CD4-positive, alpha-beta memory T cell (primary cell): ENCODE measurements at regions not wholly inside any gene's neighbourhood (a gene's known extent, or its start where the extent isn't known, plus 50 kb on each side); places are given as distances from the start of the nearest gene placed in this dataset.

Experiments used
- CTCF ChIA-PET: fragments of 350-600 bp; sonication (Branson Sonifier 250); formaldehyde crosslinking; loops from one replicate; lab custom pipeline; 2021; ENCODE audit warnings: inconsistent platforms; ENCODE audit not compliant: partially characterized antibody; lab: Charles Lee
- POLR2A ChIA-PET: fragments of 350-600 bp; sonication (Branson Sonifier 250); formaldehyde crosslinking; loops from one replicate; lab custom pipeline; 2021; ENCODE audit not compliant: partially characterized antibody; lab: Charles Lee
- DNase-seq, 5 donors: peaks; one replicate each; pipeline versions ENCODE4 v3.0.0 to v3.0.0-alpha.2; 2020 to 2022; ENCODE audit warnings: mixed read lengths in 1 of 5
- H3K27ac ChIP-seq: one replicate; pipeline ENCODE4 v1.7.0; 2013; ENCODE audit warnings: low read depth, low read length
- H3K27me3 ChIP-seq: 2 replicates; pipeline ENCODE4 v1.7.0; 2013; ENCODE audit warnings: mild to moderate bottlenecking, low read length, moderate library complexity; ENCODE audit not compliant: insufficient read depth
- H3K36me3 ChIP-seq: 2 replicates; pipeline ENCODE4 v1.7.0; 2013; ENCODE audit warnings: mild to moderate bottlenecking, low read length, moderate library complexity; ENCODE audit not compliant: insufficient read depth
- H3K4me1 ChIP-seq: 2 replicates; pipeline ENCODE4 v1.7.0; 2013; ENCODE audit warnings: mild to moderate bottlenecking, low read length, moderate library complexity; ENCODE audit not compliant: insufficient read depth
- H3K4me3 ChIP-seq, 2 donors: one replicate each; pipeline ENCODE4 v1.7.0; 2013; ENCODE audit warnings: low read length in 2 of 2, mild to moderate bottlenecking in 1 of 2
- H3K9me3 ChIP-seq, 2 donors: one replicate each; pipeline ENCODE4 v1.7.0; 2013; ENCODE audit warnings: low read length in 2 of 2, control low read depth in 1 of 2; ENCODE audit not compliant: control insufficient read depth in 1 of 2
- H3K27ac Mint-ChIP-seq, 7 donors: one replicate each; pipeline ENCODE4 v1.8.0; 2020 to 2021; ENCODE audit warnings: mixed read lengths in 7 of 7, mild to moderate bottlenecking in 6 of 7, inconsistent platforms in 3 of 7, moderate library complexity in 3 of 7
- H3K27me3 Mint-ChIP-seq, 2 donors: one replicate each; pipeline ENCODE4 v1.8.0; 2020 to 2021; ENCODE audit warnings: mixed read lengths in 2 of 2
- H3K36me3 Mint-ChIP-seq, 2 donors: one replicate each; pipeline ENCODE4 v1.8.0; 2020 to 2021; ENCODE audit warnings: mixed read lengths in 2 of 2, inconsistent platforms in 1 of 2, mild to moderate bottlenecking in 1 of 2
- H3K4me1 Mint-ChIP-seq, 4 donors: one replicate each; pipeline ENCODE4 v1.8.0; 2020 to 2021; ENCODE audit warnings: mixed read lengths in 4 of 4, mild to moderate bottlenecking in 1 of 4
- H3K4me3 Mint-ChIP-seq, 8 donors: one replicate each; pipeline ENCODE4 v1.8.0; 2020 to 2021; ENCODE audit warnings: mixed read lengths in 8 of 8, mild to moderate bottlenecking in 7 of 8, moderate library complexity in 6 of 8, inconsistent platforms in 3 of 8
- H3K9me3 Mint-ChIP-seq, 8 donors: one replicate each; pipeline ENCODE4 v1.8.0; 2020 to 2021; ENCODE audit warnings: mixed read lengths in 8 of 8, mild to moderate bottlenecking in 5 of 8, inconsistent platforms in 3 of 8, moderate library complexity in 1 of 8
- intact Hi-C: fragments of 100-400 bp; cut with micrococcal nuclease; formaldehyde crosslinking; loops from one replicate; pipeline ENCODE4 v1.15.1; 2023

DNA sequence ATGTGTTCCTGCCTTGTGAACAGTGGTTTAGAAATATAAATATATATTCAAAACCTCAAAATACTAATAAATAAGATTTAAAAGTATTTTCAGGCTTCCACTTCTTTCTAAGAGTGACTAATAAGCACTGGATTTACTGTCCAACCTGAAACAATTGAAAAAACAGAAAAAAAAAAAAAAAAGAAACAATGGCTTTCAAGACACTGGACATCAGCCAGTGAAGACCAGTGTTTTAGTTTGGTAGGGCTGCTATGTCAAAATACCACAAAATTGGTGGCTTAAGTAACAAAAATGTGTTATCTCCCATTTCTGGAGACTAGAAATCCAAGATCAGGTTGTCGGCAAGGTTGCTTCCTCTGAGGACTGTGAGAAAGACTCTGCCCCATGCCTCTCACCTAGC lies 101.4 kb upstream of the PDE7B start:
- no peak overlapping the region for H3K27ac Mint-ChIP-seq
- intact Hi-C loops, result no loop called here
- CTCF ChIA-PET, result no interaction called here
- Histone ChIP-seq H3K4me3 (no peak overlapping the region), H3K36me3 (no peaks in the 10 kb centered on the region), H3K27me3 (no peaks in the 10 kb centered on the region), H3K27ac (no peak overlapping the region), H3K4me1 (no peaks in the 10 kb centered on the region), H3K9me3 (no peaks in the 10 kb centered on the region)
- no peak for DNase-seq
- no peaks in the 10 kb centered on the region for H3K36me3 Mint-ChIP-seq
- no peaks in the 10 kb centered on the region for H3K4me1 Mint-ChIP-seq
- peaks cover 2 to 3% of the 10 kb centered on the region in 2 donors for H3K27me3 Mint-ChIP-seq
- POLR2A ChIA-PET, result no interaction called here
- H3K4me3 Mint-ChIP-seq, result no peak overlapping the region
- H3K9me3 Mint-ChIP-seq, result no peaks in the 10 kb centered on the region

GRCh38 chr6:135753196-135753595 lies 98.3 kb upstream of the PDE7B start:
- H3K27ac Mint-ChIP-seq, result no peak overlapping the region
- Histone ChIP-seq H3K4me1 (no peaks in the 10 kb centered on the region), H3K36me3 (no peaks in the 10 kb centered on the region), H3K27me3 (no peaks in the 10 kb centered on the region), H3K9me3 (no peaks in the 10 kb centered on the region), H3K27ac (no peak overlapping the region), H3K4me3 (no peak overlapping the region)
- H3K9me3 Mint-ChIP-seq, result no peaks in the 10 kb centered on the region
- intact Hi-C loops, result no loop called here
- H3K4me1 Mint-ChIP-seq, result no peaks in the 10 kb centered on the region
- CTCF ChIA-PET, result interaction anchor here (1.1 kb wide), 1 partner anchor 156 kb away, joined by 3 read pairs; no protein-coding TSS in a partner anchor
- H3K36me3 Mint-ChIP-seq, result no peaks in the 10 kb centered on the region
- POLR2A ChIA-PET, result no interaction called here
- peaks cover 2 to 3% of the 10 kb centered on the region in 2 donors for H3K27me3 Mint-ChIP-seq
- H3K4me3 Mint-ChIP-seq, result no peak overlapping the region
- DNase-seq, result no peak

DNA sequence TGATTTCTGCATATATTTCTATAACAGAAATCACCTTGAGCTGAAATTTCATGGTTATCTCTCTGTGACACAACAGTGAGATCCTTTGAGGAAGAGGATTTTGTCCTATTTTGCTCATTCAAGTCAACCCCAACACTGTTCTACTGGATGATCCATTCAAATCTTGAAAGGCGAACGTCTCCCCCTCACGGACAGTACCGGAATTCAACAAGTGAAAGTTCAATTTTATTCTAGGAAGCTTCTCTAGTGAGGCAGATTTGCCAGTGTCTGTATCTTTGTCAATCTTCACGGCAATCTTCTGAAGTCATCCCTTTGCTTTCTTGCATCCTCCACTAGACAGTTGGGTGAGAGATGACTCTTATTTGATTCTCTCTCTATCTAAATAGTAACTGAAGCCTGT lies 91.7 kb upstream of the PDE7B start:
- Mint-ChIP-seq H3K4me1 (no peaks in the 10 kb centered on the region), H3K27ac (no peak overlapping the region), H3K36me3 (no peaks in the 10 kb centered on the region), H3K27me3 (no peaks in the 10 kb centered on the region), H3K9me3 (peaks cover 0 to 4% (median 0%) of the 10 kb centered on the region in 8 donors), H3K4me3 (no peak overlapping the region)
- DNase-seq, result no peak
- Histone ChIP-seq H3K9me3 (no peaks in the 10 kb centered on the region), H3K4me3 (no peak overlapping the region), H3K27ac (no peak overlapping the region), H3K36me3 (no peaks in the 10 kb centered on the region), H3K4me1 (no peaks in the 10 kb centered on the region), H3K27me3 (no peaks in the 10 kb centered on the region)
- intact Hi-C loops, result no loop called here
- POLR2A ChIA-PET, result no interaction called here
- CTCF ChIA-PET, result interaction anchor here (1.3 to 2.5 kb wide), 2 partner anchors 149 to 224 kb away, joined by 5 to 12 read pairs; no protein-coding TSS in a partner anchor

GRCh38 chr6:135774006-135774405 lies 77.5 kb upstream of the PDE7B start:
- Histone ChIP-seq H3K27ac (no peak overlapping the region), H3K27me3 (no peaks in the 10 kb centered on the region), H3K9me3 (no peaks in the 10 kb centered on the region), H3K4me3 (no peak overlapping the region), H3K36me3 (no peaks in the 10 kb centered on the region), H3K4me1 (no peaks in the 10 kb centered on the region)
- Mint-ChIP-seq H3K9me3 (peaks cover 0 to 5% (median 0%) of the 10 kb centered on the region in 8 donors), H3K36me3 (no peaks in the 10 kb centered on the region), H3K4me3 (no peak overlapping the region), H3K27ac (no peak overlapping the region), H3K4me1 (no peaks in the 10 kb centered on the region), H3K27me3 (peaks cover 1 to 2% of the 10 kb centered on the region in 2 donors)
- intact Hi-C loops, result no loop called here
- no peak for DNase-seq
- CTCF ChIA-PET, result no interaction called here
- POLR2A ChIA-PET, result no interaction called here

GRCh38 chr6:135779213-135779612 lies 72.3 kb upstream of the PDE7B start:
- DNase-seq, result no peak
- no peaks in the 10 kb centered on the region for H3K36me3 Mint-ChIP-seq
- H3K9me3 ChIP-seq, result no peaks in the 10 kb centered on the region
- H3K27me3 Mint-ChIP-seq, result peaks cover 4 to 8% of the 10 kb centered on the region in 2 donors
- H3K9me3 Mint-ChIP-seq, result peaks cover 0 to 4% (median 0%) of the 10 kb centered on the region in 8 donors
- H3K4me3 Mint-ChIP-seq, result no peak overlapping the region
- H3K27ac Mint-ChIP-seq, result no peak overlapping the region
- H3K4me1 ChIP-seq, result no peaks in the 10 kb centered on the region
- H3K36me3 ChIP-seq, result no peaks in the 10 kb centered on the region
- no peak overlapping the region for H3K4me3 ChIP-seq
- no peaks in the 10 kb centered on the region for H3K4me1 Mint-ChIP-seq
- CTCF ChIA-PET, result interaction anchor here (1.1 kb wide), 1 partner anchor 11 kb away, joined by 3 read pairs; no protein-coding TSS in a partner anchor
- intact Hi-C loops, result no loop called here
- H3K27me3 ChIP-seq, result no peaks in the 10 kb centered on the region
- POLR2A ChIA-PET, result no interaction called here
- no peak overlapping the region for H3K27ac ChIP-seq

DNA sequence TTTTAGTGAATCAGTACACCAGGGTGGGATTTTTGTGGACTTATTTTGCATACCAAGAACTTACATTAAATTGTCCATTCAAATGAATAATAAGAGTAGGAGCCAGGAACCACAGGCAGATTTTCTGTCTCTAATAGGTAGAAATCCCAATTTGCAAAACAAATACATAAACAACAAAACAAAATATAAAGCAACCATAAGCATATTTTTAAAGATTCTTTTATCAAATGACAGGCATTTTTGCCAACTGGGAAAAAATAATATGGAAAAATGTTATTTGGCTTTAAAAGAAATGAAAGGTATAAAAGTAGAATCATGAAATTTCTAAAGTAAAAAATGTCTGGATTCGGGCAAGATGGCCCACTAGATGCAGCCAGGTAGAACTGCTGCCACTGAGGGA lies 71.2 kb upstream of the PDE7B start:
- no peak overlapping the region for H3K4me3 ChIP-seq
- CTCF ChIA-PET, result interaction anchor here (1.1 kb wide), 1 partner anchor 10 kb away, joined by 3 read pairs; no protein-coding TSS in a partner anchor
- H3K36me3 ChIP-seq, result no peaks in the 10 kb centered on the region
- no peak for DNase-seq
- H3K4me3 Mint-ChIP-seq, result no peak overlapping the region
- POLR2A ChIA-PET, result no interaction called here
- H3K27me3 ChIP-seq, result no peaks in the 10 kb centered on the region
- no peaks in the 10 kb centered on the region for H3K4me1 Mint-ChIP-seq
- no peaks in the 10 kb centered on the region for H3K9me3 ChIP-seq
- H3K9me3 Mint-ChIP-seq, result peaks cover 0 to 4% (median 0%) of the 10 kb centered on the region in 8 donors
- H3K36me3 Mint-ChIP-seq, result no peaks in the 10 kb centered on the region
- H3K27ac Mint-ChIP-seq, result no peak overlapping the region
- no peak overlapping the region for H3K27ac ChIP-seq
- intact Hi-C loops, result no loop called here
- H3K27me3 Mint-ChIP-seq, result peaks cover 4 to 9% of the 10 kb centered on the region in 2 donors
- no peaks in the 10 kb centered on the region for H3K4me1 ChIP-seq

DNA sequence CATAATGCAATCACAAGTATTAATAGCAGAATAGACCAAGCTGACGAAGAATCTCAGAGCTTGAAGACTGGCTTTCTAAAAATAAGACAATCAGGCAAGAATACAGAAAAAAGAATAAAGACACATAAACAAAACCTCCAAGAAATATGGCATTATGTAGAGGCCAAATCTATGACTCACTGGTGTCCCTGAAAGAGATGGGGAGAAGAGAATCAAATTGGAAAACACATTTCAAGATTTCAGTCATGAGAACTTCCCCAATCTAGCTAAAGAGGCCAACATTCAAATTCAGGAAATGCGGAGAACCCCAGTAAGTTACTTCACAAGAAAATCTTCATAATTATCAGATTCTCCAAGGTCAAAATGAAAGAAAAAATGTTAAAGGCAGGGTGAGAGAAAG lies 69.0 kb upstream of the PDE7B start:
- peaks cover 4 to 9% of the 10 kb centered on the region in 2 donors for H3K27me3 Mint-ChIP-seq

More for the DNA sequence above, 69.0 kb upstream of the PDE7B start:
- intact Hi-C loops, result no loop called here
- CTCF ChIA-PET, result no interaction called here
- DNase-seq, result no peak
- no peaks in the 10 kb centered on the region for H3K27me3 ChIP-seq
- no peak overlapping the region for H3K27ac ChIP-seq
- H3K4me1 Mint-ChIP-seq, result no peaks in the 10 kb centered on the region
- H3K4me3 ChIP-seq, result no peak overlapping the region
- H3K27ac Mint-ChIP-seq, result no peak overlapping the region
- no peaks in the 10 kb centered on the region for H3K9me3 ChIP-seq
- POLR2A ChIA-PET, result interaction anchor here (0.6 kb wide), 1 partner anchor 1252 kb away, joined by 3 read pairs; no protein-coding TSS in a partner anchor
- no peaks in the 10 kb centered on the region for H3K36me3 ChIP-seq
- no peaks in the 10 kb centered on the region for H3K4me1 ChIP-seq
- H3K4me3 Mint-ChIP-seq, result no peak overlapping the region
- H3K36me3 Mint-ChIP-seq, result no peaks in the 10 kb centered on the region
- H3K9me3 Mint-ChIP-seq, result peaks cover 0 to 4% (median 0%) of the 10 kb centered on the region in 8 donors
